Aorta (tissue), 5 donors: ENCODE measurements at regions not wholly inside any gene's neighbourhood (a gene's known extent, or its start where the extent isn't known, plus 50 kb on each side); places are given as distances from the start of the nearest gene placed in this dataset.

Source experiments
- ATAC-seq: fragments of 200-7000 bp; cut with Tn5 transposase; one replicate; pipeline ENCODE4 v1.9.1; 2022; ENCODE audit warnings: moderate library complexity; ENCODE audit not compliant: low FRiP score
- DNase-seq, 2 donors: peaks; one replicate each; pipeline ENCODE4 v3.0.0-alpha.2; 2020
- H3K27ac ChIP-seq, 2 donors: one replicate each; pipeline ENCODE4 v1.5.1; 2013; ENCODE audit warnings: low read length in 2 of 2, mild to moderate bottlenecking in 2 of 2, moderate library complexity in 2 of 2, control low read depth in 1 of 2, inconsistent platforms in 1 of 2, low read depth in 1 of 2
- H3K27me3 ChIP-seq, 2 donors: one replicate each; pipeline ENCODE4 v1.6.1; 2013; ENCODE audit warnings: control low read depth in 1 of 2, low read length in 1 of 2, mild to moderate bottlenecking in 1 of 2, moderate library complexity in 1 of 2; ENCODE audit not compliant: insufficient read depth in 2 of 2, control insufficient read depth in 1 of 2
- H3K36me3 ChIP-seq, 2 donors: one replicate each; pipeline ENCODE4 v1.6.1; 2013; ENCODE audit warnings: control low read depth in 1 of 2, low read length in 1 of 2, mild to moderate bottlenecking in 1 of 2; ENCODE audit not compliant: insufficient read depth in 2 of 2, control insufficient read depth in 1 of 2
- H3K4me1 ChIP-seq, 2 donors: one replicate each; pipeline ENCODE4 v1.6.1; 2013; ENCODE audit warnings: low read length in 2 of 2, control low read depth in 1 of 2, mild to moderate bottlenecking in 1 of 2, moderate library complexity in 1 of 2; ENCODE audit not compliant: insufficient read depth in 2 of 2, control insufficient read depth in 1 of 2
- H3K4me3 ChIP-seq, 2 donors: one replicate each; pipeline ENCODE4 v1.5.1; 2013; ENCODE audit warnings: low read length in 2 of 2, control low read depth in 1 of 2, mild to moderate bottlenecking in 1 of 2
- H3K9me3 ChIP-seq: one replicate; pipeline ENCODE4 v1.6.1; 2013; ENCODE audit warnings: mild to moderate bottlenecking, low read length; ENCODE audit not compliant: control insufficient read depth
- WGBS, 2 donors: extraction: QIAGEN DNeasy Blood & Tissue Kit; methylation state at CpG; one replicate each; pipeline ENCODE4 v1.1.7; 2013; 5-methylcytosine and 5-hydroxymethylcytosine counted together
- intact Hi-C, 2 donors: fragments of 100-400 bp; cut with DNase I; formaldehyde crosslinking; loops; one replicate each; pipeline versions ENCODE4 v1.14.2 to v1.15.0; 2022
- donor health status: healthy with polysubstance abuse.
- donor health status: Bipolar disorder and iron deficiency.
- donor health status: DM: no; HTN: no; CAD: no.
- donor health status: DM: no; HTN: no; CAD: no.
- donor health status: DM: yes; HTN: yes; CAD: no.

- no peak overlapping the region for H3K4me3 ChIP-seq
- no peak for DNase-seq
- H3K27me3 ChIP-seq: no peaks in the 10 kb centered on the region
- no peaks in the 10 kb centered on the region for H3K36me3 ChIP-seq
- intact Hi-C loops: no loop called here
- no peaks in the 10 kb centered on the region for H3K9me3 ChIP-seq
- no peak for ATAC-seq
- WGBS, 2 donors: 76 to 77% methylated on average over 4 of the region's 4 CpGs
- no peak overlapping the region for H3K27ac ChIP-seq
- H3K4me1 ChIP-seq: no peaks in the 10 kb centered on the region
These were observed 238.7 kb downstream of the LIG4 start for GRCh38 chr13:107976628-107977027.

GRCh38 chr13:107974409-107974808 is 240.9 kb downstream of the LIG4 start:
- Histone ChIP-seq H3K4me3 (no peak overlapping the region), H3K27me3 (no peaks in the 10 kb centered on the region), H3K27ac (no peak overlapping the region), H3K4me1 (no peaks in the 10 kb centered on the region), H3K9me3 (no peaks in the 10 kb centered on the region), H3K36me3 (no peaks in the 10 kb centered on the region)
- WGBS, 2 donors: 74 to 76% methylated on average over 2 of the region's 2 CpGs
- intact Hi-C loops: no loop called here
- ATAC-seq (no peak), DNase-seq (no peak)

GRCh38 chr13:107969546-107969945 is 245.8 kb downstream of the LIG4 start:
- H3K27ac ChIP-seq: no peak overlapping the region
- no peaks in the 10 kb centered on the region for H3K4me1 ChIP-seq
- H3K4me3 ChIP-seq: no peak overlapping the region
- DNase-seq (no peak), ATAC-seq (no peak)
- H3K27me3 ChIP-seq: no peaks in the 10 kb centered on the region
- no peaks in the 10 kb centered on the region for H3K36me3 ChIP-seq
- H3K9me3 ChIP-seq: no peaks in the 10 kb centered on the region
- intact Hi-C loops: no loop called here
- WGBS, 2 donors: 68 to 69% methylated on average over 1 of the region's 1 CpG

GRCh38 chr13:107968470-107968869 is 246.9 kb downstream of the LIG4 start:
- WGBS, 2 donors: 75 to 86% methylated on average over 1 of the region's 1 CpG
- Histone ChIP-seq H3K4me1 (no peaks in the 10 kb centered on the region), H3K4me3 (no peak overlapping the region), H3K27ac (no peak overlapping the region), H3K9me3 (no peaks in the 10 kb centered on the region), H3K36me3 (no peaks in the 10 kb centered on the region), H3K27me3 (no peaks in the 10 kb centered on the region)
- ATAC-seq (no peak), DNase-seq (no peak)
- intact Hi-C loops: no loop called here

- WGBS, 2 donors: 39 to 40% methylated on average over 5 of the region's 5 CpGs
- H3K4me1 ChIP-seq: no peaks in the 10 kb centered on the region
- H3K4me3 ChIP-seq: no peak overlapping the region
- H3K9me3 ChIP-seq: no peaks in the 10 kb centered on the region
- intact Hi-C loops: no loop called here
- H3K27me3 ChIP-seq: no peaks in the 10 kb centered on the region
- H3K36me3 ChIP-seq: no peaks in the 10 kb centered on the region
- ATAC-seq: no peak
- no peak for DNase-seq
- no peak overlapping the region for H3K27ac ChIP-seq
These were observed 250.9 kb downstream of the LIG4 start for GRCh38 chr13:107964395-107964794.

GRCh38 chr13:107961849-107962608 is 253.3 kb downstream of the LIG4 start:
- intact Hi-C loops: no loop called here
- WGBS, 2 donors: 33 to 39% methylated on average over 1 of the region's 1 CpG
- Histone ChIP-seq H3K4me3 (no peak overlapping the region), H3K36me3 (no peaks in the 10 kb centered on the region), H3K9me3 (no peaks in the 10 kb centered on the region), H3K27me3 (no peaks in the 10 kb centered on the region), H3K4me1 (no peaks in the 10 kb centered on the region), H3K27ac (no peak overlapping the region)
- no peak for DNase-seq
- ATAC-seq: no peak

GRCh38 chr13:107960301-107960700 is 255.0 kb downstream of the LIG4 start:
- no peak for ATAC-seq
- Histone ChIP-seq H3K9me3 (no peaks in the 10 kb centered on the region), H3K27me3 (no peaks in the 10 kb centered on the region), H3K27ac (no peak overlapping the region), H3K4me1 (no peaks in the 10 kb centered on the region), H3K4me3 (no peak overlapping the region), H3K36me3 (no peaks in the 10 kb centered on the region)
- 36 to 52% methylated on average over 1 of the region's 1 CpG for WGBS, 2 donors
- no peak for DNase-seq
- intact Hi-C loops: no loop called here

- Histone ChIP-seq H3K9me3 (no peaks in the 10 kb centered on the region), H3K4me1 (no peaks in the 10 kb centered on the region), H3K4me3 (no peak overlapping the region), H3K36me3 (no peaks in the 10 kb centered on the region), H3K27me3 (no peaks in the 10 kb centered on the region), H3K27ac (no peak overlapping the region)
- DNase-seq: no peak
- WGBS, 2 donors: 77 to 79% methylated on average over 3 of the region's 3 CpGs
- ATAC-seq: no peak
- intact Hi-C loops: no loop called here
These were observed 258.4 kb downstream of the LIG4 start for GRCh38 chr13:107956889-107957288.

- intact Hi-C loops: no loop called here
- ATAC-seq (no peak), DNase-seq (no peak)
- Histone ChIP-seq H3K27ac (no peak overlapping the region), H3K27me3 (no peaks in the 10 kb centered on the region), H3K4me3 (no peak overlapping the region), H3K9me3 (no peaks in the 10 kb centered on the region), H3K36me3 (no peaks in the 10 kb centered on the region), H3K4me1 (no peaks in the 10 kb centered on the region)
- 76 to 78% methylated on average over 4 of the region's 4 CpGs for WGBS, 2 donors
These were observed 273.2 kb downstream of the LIG4 start for GRCh38 chr13:107942030-107942617.
